ENCODE measurements at regions not wholly inside any gene's neighbourhood (a gene's known extent, or its start where the extent isn't known, plus 50 kb on each side); places are given as distances from the start of the nearest gene placed in this dataset.

GRCh38 chr4:119937746-119938145 is 128.9 kb downstream of the MAD2L1 start:
- no peaks in the 10 kb centered on the region for H3K9me3 ChIP-seq (replicated peaks; ENCODE audit: control insufficient read depth, low read depth, low read length)
- H3K36me3 ChIP-seq (ENCODE audit: control insufficient read depth, insufficient read depth, low read length): no peaks in the 10 kb centered on the region
- H3K27me3 ChIP-seq (ENCODE audit: control insufficient read depth, insufficient read depth, low read length): no peaks in the 10 kb centered on the region
- DNase-seq: no peak
- H3K27ac ChIP-seq (ENCODE audit: low read length): no peak overlapping the region
- H3K4me1 ChIP-seq (ENCODE audit: control insufficient read depth, insufficient read depth, low read length): no peaks in the 10 kb centered on the region
- no peak overlapping the region for H3K4me3 ChIP-seq (ENCODE audit: low read length)

GRCh38 chr4:119933606-119934005 is 133.0 kb downstream of the MAD2L1 start:
- H3K4me3 ChIP-seq (ENCODE audit: low read length): no peak overlapping the region
- no peak for DNase-seq
- no peaks in the 10 kb centered on the region for H3K27me3 ChIP-seq (ENCODE audit: control insufficient read depth, insufficient read depth, low read length)
- H3K27ac ChIP-seq (ENCODE audit: low read length): no peak overlapping the region
- no peaks in the 10 kb centered on the region for H3K9me3 ChIP-seq (replicated peaks; ENCODE audit: control insufficient read depth, low read depth, low read length)
- no peaks in the 10 kb centered on the region for H3K36me3 ChIP-seq (ENCODE audit: control insufficient read depth, insufficient read depth, low read length)
- no CpG with 5 or more reads among the region's 1 CpG for WGBS (ENCODE audit: insufficient coverage)
- no peaks in the 10 kb centered on the region for H3K4me1 ChIP-seq (ENCODE audit: control insufficient read depth, insufficient read depth, low read length)

- Histone ChIP-seq H3K9me3 (replicated peaks; ENCODE audit: control insufficient read depth, low read depth, low read length) (no peaks in the 10 kb centered on the region), H3K36me3 (ENCODE audit: control insufficient read depth, insufficient read depth, low read length) (no peaks in the 10 kb centered on the region)
- no CpG with 5 or more reads among the region's 2 CpGs for WGBS (ENCODE audit: insufficient coverage)
These were observed 134.4 kb downstream of the MAD2L1 start for GRCh38 chr4:119932277-119932676.

GRCh38 chr4:119930546-119930945 is 136.1 kb downstream of the MAD2L1 start:
- WGBS (ENCODE audit: insufficient coverage): no CpG with 5 or more reads among the region's 1 CpG

More at GRCh38 chr4:119932277-119932676, 134.4 kb downstream of the MAD2L1 start:
- H3K27me3 ChIP-seq (ENCODE audit: control insufficient read depth, insufficient read depth, low read length): no peaks in the 10 kb centered on the region
- no peak overlapping the region for H3K27ac ChIP-seq (ENCODE audit: low read length)
- no peaks in the 10 kb centered on the region for H3K4me1 ChIP-seq (ENCODE audit: control insufficient read depth, insufficient read depth, low read length)
- H3K4me3 ChIP-seq (ENCODE audit: low read length): no peak overlapping the region
- no peak for DNase-seq

GRCh38 chr4:119921830-119922229 is 144.8 kb downstream of the MAD2L1 start:
- no peak overlapping the region for H3K27ac ChIP-seq (ENCODE audit: low read length)
- WGBS (ENCODE audit: insufficient coverage): 91% methylated on average over 3 of the region's 4 CpGs
- no peak for DNase-seq

More at GRCh38 chr4:119930546-119930945, 136.1 kb downstream of the MAD2L1 start:
- H3K4me3 ChIP-seq (ENCODE audit: low read length): no peak overlapping the region
- DNase-seq: no peak
- no peak overlapping the region for H3K27ac ChIP-seq (ENCODE audit: low read length)
- no peaks in the 10 kb centered on the region for H3K36me3 ChIP-seq (ENCODE audit: control insufficient read depth, insufficient read depth, low read length)
- no peaks in the 10 kb centered on the region for H3K9me3 ChIP-seq (replicated peaks; ENCODE audit: control insufficient read depth, low read depth, low read length)
- no peaks in the 10 kb centered on the region for H3K4me1 ChIP-seq (ENCODE audit: control insufficient read depth, insufficient read depth, low read length)
- H3K27me3 ChIP-seq (ENCODE audit: control insufficient read depth, insufficient read depth, low read length): no peaks in the 10 kb centered on the region

GRCh38 chr4:119906277-119906676 is 160.4 kb downstream of the MAD2L1 start:
- H3K4me1 ChIP-seq (ENCODE audit: control insufficient read depth, insufficient read depth, low read length): no peaks in the 10 kb centered on the region
- 74% methylated on average over 3 of the region's 6 CpGs for WGBS (ENCODE audit: insufficient coverage)
- no peak for DNase-seq
- no peaks in the 10 kb centered on the region for H3K9me3 ChIP-seq (replicated peaks; ENCODE audit: control insufficient read depth, low read depth, low read length)
- no peaks in the 10 kb centered on the region for H3K27me3 ChIP-seq (ENCODE audit: control insufficient read depth, insufficient read depth, low read length)
- H3K27ac ChIP-seq (ENCODE audit: low read length): no peak overlapping the region
- H3K36me3 ChIP-seq (ENCODE audit: control insufficient read depth, insufficient read depth, low read length): no peaks in the 10 kb centered on the region
- no peak overlapping the region for H3K4me3 ChIP-seq (ENCODE audit: low read length)

More at GRCh38 chr4:119921830-119922229, 144.8 kb downstream of the MAD2L1 start:
- Histone ChIP-seq H3K4me3 (ENCODE audit: low read length) (no peak overlapping the region), H3K27me3 (ENCODE audit: control insufficient read depth, insufficient read depth, low read length) (no peaks in the 10 kb centered on the region), H3K36me3 (ENCODE audit: control insufficient read depth, insufficient read depth, low read length) (no peaks in the 10 kb centered on the region), H3K4me1 (ENCODE audit: control insufficient read depth, insufficient read depth, low read length) (no peaks in the 10 kb centered on the region), H3K9me3 (replicated peaks; ENCODE audit: control insufficient read depth, low read depth, low read length) (no peaks in the 10 kb centered on the region)

GRCh38 chr4:119898211-119898610 is 168.4 kb downstream of the MAD2L1 start:
- Histone ChIP-seq H3K27me3 (ENCODE audit: control insufficient read depth, insufficient read depth, low read length) (no peaks in the 10 kb centered on the region), H3K27ac (ENCODE audit: low read length) (no peak overlapping the region), H3K9me3 (replicated peaks; ENCODE audit: control insufficient read depth, low read depth, low read length) (no peaks in the 10 kb centered on the region), H3K36me3 (ENCODE audit: control insufficient read depth, insufficient read depth, low read length) (no peaks in the 10 kb centered on the region), H3K4me3 (ENCODE audit: low read length) (no peak overlapping the region), H3K4me1 (ENCODE audit: control insufficient read depth, insufficient read depth, low read length) (no peaks in the 10 kb centered on the region)
- DNase-seq: no peak
- 54% methylated on average over 2 of the region's 5 CpGs for WGBS (ENCODE audit: insufficient coverage)

GRCh38 chr4:119897260-119897659 is 169.4 kb downstream of the MAD2L1 start:
- WGBS (ENCODE audit: insufficient coverage): no CpG with 5 or more reads among the region's 2 CpGs
- Histone ChIP-seq H3K27ac (ENCODE audit: low read length) (no peak overlapping the region), H3K9me3 (replicated peaks; ENCODE audit: control insufficient read depth, low read depth, low read length) (no peaks in the 10 kb centered on the region), H3K36me3 (ENCODE audit: control insufficient read depth, insufficient read depth, low read length) (no peaks in the 10 kb centered on the region), H3K4me3 (ENCODE audit: low read length) (no peak overlapping the region), H3K27me3 (ENCODE audit: control insufficient read depth, insufficient read depth, low read length) (no peaks in the 10 kb centered on the region), H3K4me1 (ENCODE audit: control insufficient read depth, insufficient read depth, low read length) (no peaks in the 10 kb centered on the region)
- peak; percentile 9 for DNase-seq

GRCh38 chr4:119894650-119895208 is 171.9 kb downstream of the MAD2L1 start:
- Histone ChIP-seq H3K27ac (ENCODE audit: low read length) (no peak overlapping the region), H3K9me3 (replicated peaks; ENCODE audit: control insufficient read depth, low read depth, low read length) (no peaks in the 10 kb centered on the region), H3K4me1 (ENCODE audit: control insufficient read depth, insufficient read depth, low read length) (no peaks in the 10 kb centered on the region), H3K36me3 (ENCODE audit: control insufficient read depth, insufficient read depth, low read length) (no peaks in the 10 kb centered on the region), H3K27me3 (ENCODE audit: control insufficient read depth, insufficient read depth, low read length) (no peaks in the 10 kb centered on the region), H3K4me3 (ENCODE audit: low read length) (no peak overlapping the region)
- DNase-seq: no peak
- no CpG with 5 or more reads among the region's 3 CpGs for WGBS (ENCODE audit: insufficient coverage)

GRCh38 chr4:119873794-119874325 is 192.8 kb downstream of the MAD2L1 start:
- DNase-seq: no peak
- Histone ChIP-seq H3K27me3 (ENCODE audit: control insufficient read depth, insufficient read depth, low read length) (no peaks in the 10 kb centered on the region), H3K4me1 (ENCODE audit: control insufficient read depth, insufficient read depth, low read length) (no peaks in the 10 kb centered on the region), H3K27ac (ENCODE audit: low read length) (no peak overlapping the region), H3K9me3 (replicated peaks; ENCODE audit: control insufficient read depth, low read depth, low read length) (no peaks in the 10 kb centered on the region), H3K4me3 (ENCODE audit: low read length) (no peak overlapping the region), H3K36me3 (ENCODE audit: control insufficient read depth, insufficient read depth, low read length) (no peaks in the 10 kb centered on the region)
- no CpG with 5 or more reads among the region's 2 CpGs for WGBS (ENCODE audit: insufficient coverage)

- Histone ChIP-seq H3K27ac (ENCODE audit: low read length) (no peak overlapping the region), H3K4me3 (ENCODE audit: low read length) (no peak overlapping the region), H3K27me3 (ENCODE audit: control insufficient read depth, insufficient read depth, low read length) (no peaks in the 10 kb centered on the region), H3K9me3 (replicated peaks; ENCODE audit: control insufficient read depth, low read depth, low read length) (no peaks in the 10 kb centered on the region), H3K36me3 (ENCODE audit: control insufficient read depth, insufficient read depth, low read length) (no peaks in the 10 kb centered on the region), H3K4me1 (ENCODE audit: control insufficient read depth, insufficient read depth, low read length) (no peaks in the 10 kb centered on the region)
- no peak for DNase-seq
These were observed 193.5 kb downstream of the MAD2L1 start for GRCh38 chr4:119873132-119873531.
